IPS DF 19.7 (cell line): ENCODE measurements at regions not wholly inside any gene's neighbourhood (a gene's known extent, or its start where the extent isn't known, plus 50 kb on each side); places are given as distances from the start of the nearest gene placed in this dataset.
"Not testable (repeated sequence)": the region's sequence is repeated elsewhere in the genome, so short reads cannot be mapped to it uniquely, and the experiment has no call there.

Source experiments
- DNase-seq: peaks from one replicate; pipeline ENCODE4 v3.0.0-alpha.2; 2013; ENCODE audit warnings: low read depth, low spot score

GRCh38 chr10:131041441-131041840 lies 270.1 kb downstream of the TCERG1L start:
- DNase-seq: no peak

DNA sequence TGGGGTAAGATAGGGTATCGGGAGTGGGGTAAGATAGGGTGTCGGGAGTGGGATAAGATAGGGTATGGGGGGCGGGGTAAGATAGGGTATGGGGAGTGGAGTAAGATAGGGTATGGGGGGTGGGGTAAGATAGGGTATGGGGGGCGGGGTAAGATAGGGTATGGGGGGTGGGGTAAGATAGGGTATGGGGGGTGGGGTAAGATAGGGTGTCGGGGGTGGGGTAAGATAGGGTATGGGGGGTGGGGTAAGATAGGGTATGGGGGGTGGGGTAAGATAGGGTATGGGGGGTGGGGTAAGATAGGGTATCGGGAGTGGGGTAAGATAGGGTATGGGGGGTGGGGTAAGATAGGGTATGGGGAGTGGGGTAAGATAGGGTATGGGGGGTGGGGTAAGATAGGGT lies 269.5 kb downstream of the TCERG1L start:
- not testable (repeated sequence) for DNase-seq
